Gastroesophageal sphincter (tissue), 3 donors: ENCODE measurements at regions not wholly inside any gene's neighbourhood (a gene's known extent, or its start where the extent isn't known, plus 50 kb on each side); places are given as distances from the start of the nearest gene placed in this dataset.

Experiments used
- EP300 ChIP-seq: sonication (generic); formaldehyde crosslinking; IDR thresholded peaks from one replicate; pipeline ENCODE4 v1.6.1; 2017; ENCODE audit warnings: antibody characterized with exemption, mild to moderate bottlenecking
- POLR2A ChIP-seq, 2 donors: fragments of 450-650 bp; IDR thresholded peaks; one replicate each; pipeline ENCODE4 v1.6.1; 2017; ENCODE audit warnings: antibody characterized with exemption in 2 of 2, mild to moderate bottlenecking in 2 of 2, moderate library complexity in 1 of 2
- TF ChIP-seq, protein P1 (sequence below), 4 experiments: fragments of 200-600 bp in 2 of 4; fragments of 450-650 bp in 2 of 4; sonication (generic) in 1 of 4; IDR thresholded peaks; one replicate each; pipeline ENCODE4 v1.5.1; 2017 to 2019; ENCODE audit warnings: antibody characterized with exemption in 4 of 4, mild to moderate bottlenecking in 2 of 4, moderate library complexity in 2 of 4

DNA sequence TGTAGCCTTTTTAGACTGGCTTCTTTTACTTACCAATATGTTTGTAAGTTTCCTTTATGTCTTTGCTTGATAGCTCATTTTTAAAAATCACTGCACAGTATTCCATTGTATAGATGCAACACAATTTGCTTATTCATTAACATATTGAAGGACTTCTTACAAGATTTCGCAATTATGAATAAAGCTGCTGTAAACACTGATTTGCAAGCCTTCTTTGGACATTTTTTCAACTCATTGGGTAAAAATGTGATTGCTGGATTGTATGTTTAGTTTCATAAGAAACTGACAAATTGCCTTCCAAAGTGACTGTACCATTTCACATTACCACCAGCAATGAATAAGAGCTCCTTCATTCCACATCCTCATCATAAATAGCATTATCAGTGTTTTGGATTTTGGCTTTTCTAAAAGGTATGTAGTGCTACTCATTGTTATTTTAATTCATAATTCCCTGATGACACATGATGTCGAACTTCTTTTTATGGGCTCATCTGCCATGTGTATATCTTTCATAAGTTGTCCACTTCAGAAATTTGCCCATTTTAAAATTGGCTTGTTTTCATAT, 80.7 kb downstream of the TFAP2B start:
- TF ChIP-seq, protein P1, sequence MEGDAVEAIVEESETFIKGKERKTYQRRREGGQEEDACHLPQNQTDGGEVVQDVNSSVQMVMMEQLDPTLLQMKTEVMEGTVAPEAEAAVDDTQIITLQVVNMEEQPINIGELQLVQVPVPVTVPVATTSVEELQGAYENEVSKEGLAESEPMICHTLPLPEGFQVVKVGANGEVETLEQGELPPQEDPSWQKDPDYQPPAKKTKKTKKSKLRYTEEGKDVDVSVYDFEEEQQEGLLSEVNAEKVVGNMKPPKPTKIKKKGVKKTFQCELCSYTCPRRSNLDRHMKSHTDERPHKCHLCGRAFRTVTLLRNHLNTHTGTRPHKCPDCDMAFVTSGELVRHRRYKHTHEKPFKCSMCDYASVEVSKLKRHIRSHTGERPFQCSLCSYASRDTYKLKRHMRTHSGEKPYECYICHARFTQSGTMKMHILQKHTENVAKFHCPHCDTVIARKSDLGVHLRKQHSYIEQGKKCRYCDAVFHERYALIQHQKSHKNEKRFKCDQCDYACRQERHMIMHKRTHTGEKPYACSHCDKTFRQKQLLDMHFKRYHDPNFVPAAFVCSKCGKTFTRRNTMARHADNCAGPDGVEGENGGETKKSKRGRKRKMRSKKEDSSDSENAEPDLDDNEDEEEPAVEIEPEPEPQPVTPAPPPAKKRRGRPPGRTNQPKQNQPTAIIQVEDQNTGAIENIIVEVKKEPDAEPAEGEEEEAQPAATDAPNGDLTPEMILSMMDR (IDR thresholded peaks at IDR 0.05), result no peak
- TF ChIP-seq POLR2A (IDR thresholded peaks at IDR 0.05), result no peak
- TF ChIP-seq EP300, result no peak
